ENCODE measurements at regions not wholly inside any gene's neighbourhood (a gene's known extent, or its start where the extent isn't known, plus 50 kb on each side); places are given as distances from the start of the nearest gene placed in this dataset.

DNA sequence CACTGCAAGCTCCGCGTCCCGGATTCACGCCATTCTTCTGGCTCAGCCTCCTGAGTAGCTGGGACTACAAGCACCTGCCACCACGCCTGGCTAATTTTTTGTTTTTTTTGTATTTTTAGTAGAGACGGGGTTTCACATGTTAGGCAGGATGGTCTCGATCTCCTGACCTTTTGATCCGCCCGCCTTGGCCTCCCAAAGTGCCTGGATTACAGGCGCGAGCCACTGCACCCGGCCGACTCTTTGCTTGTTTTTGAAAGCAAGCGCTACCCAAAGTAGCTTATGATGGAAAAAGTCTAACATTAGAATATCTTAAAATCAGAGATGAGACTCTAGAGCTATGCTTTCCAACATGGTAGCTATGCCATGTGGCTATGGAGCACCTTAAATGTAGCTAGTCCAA, 585.5 kb upstream of the ITGA1 start:
- TF ChIP-seq ZFX (IDR thresholded peaks at IDR 0.05; ENCODE audit: borderline replicate concordance) = no peak
- no peak overlapping the region for H3K27ac ChIP-seq

DNA sequence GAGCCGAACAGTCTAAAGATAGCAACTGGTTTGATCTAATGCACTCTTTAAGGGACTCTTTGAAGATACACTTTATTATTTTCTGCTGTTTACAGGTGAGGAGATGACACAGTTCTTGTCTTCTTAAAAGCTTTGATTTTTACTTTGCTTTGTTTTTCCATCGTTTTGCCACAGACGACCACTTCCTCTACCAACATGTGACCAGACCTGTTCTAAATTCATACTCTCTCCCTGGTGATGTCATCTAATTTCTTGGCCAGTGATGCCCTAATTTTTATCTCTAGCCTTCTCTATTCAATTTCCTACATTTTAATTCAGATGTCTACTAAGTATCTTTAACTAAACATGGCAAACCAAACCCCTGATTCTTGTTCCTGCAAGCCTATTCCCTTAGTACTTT, 583.4 kb upstream of the ITGA1 start:
- no peak overlapping the region for H3K27ac ChIP-seq
- TF ChIP-seq ZFX (IDR thresholded peaks at IDR 0.05; ENCODE audit: borderline replicate concordance) = no peak
- TF ChIP-seq, protein P1, sequence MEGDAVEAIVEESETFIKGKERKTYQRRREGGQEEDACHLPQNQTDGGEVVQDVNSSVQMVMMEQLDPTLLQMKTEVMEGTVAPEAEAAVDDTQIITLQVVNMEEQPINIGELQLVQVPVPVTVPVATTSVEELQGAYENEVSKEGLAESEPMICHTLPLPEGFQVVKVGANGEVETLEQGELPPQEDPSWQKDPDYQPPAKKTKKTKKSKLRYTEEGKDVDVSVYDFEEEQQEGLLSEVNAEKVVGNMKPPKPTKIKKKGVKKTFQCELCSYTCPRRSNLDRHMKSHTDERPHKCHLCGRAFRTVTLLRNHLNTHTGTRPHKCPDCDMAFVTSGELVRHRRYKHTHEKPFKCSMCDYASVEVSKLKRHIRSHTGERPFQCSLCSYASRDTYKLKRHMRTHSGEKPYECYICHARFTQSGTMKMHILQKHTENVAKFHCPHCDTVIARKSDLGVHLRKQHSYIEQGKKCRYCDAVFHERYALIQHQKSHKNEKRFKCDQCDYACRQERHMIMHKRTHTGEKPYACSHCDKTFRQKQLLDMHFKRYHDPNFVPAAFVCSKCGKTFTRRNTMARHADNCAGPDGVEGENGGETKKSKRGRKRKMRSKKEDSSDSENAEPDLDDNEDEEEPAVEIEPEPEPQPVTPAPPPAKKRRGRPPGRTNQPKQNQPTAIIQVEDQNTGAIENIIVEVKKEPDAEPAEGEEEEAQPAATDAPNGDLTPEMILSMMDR (IDR thresholded peaks at IDR 0.05) = no peak
